Right ventricle myocardium superior (tissue), 1 donor: ENCODE measurements at regions not wholly inside any gene's neighbourhood (a gene's known extent, or its start where the extent isn't known, plus 50 kb on each side); places are given as distances from the start of the nearest gene placed in this dataset.

Experiments
- ATAC-seq: fragments of 200-7000 bp; cut with Tn5 transposase; one replicate; pipeline ENCODE4 v1.9.1; 2020; ENCODE audit warnings: mild to moderate bottlenecking; ENCODE audit not compliant: poor library complexity
- DNase-seq: peaks from one replicate; pipeline ENCODE4 v3.0.0-alpha.2; 2020
- intact Hi-C: fragments of 100-400 bp; cut with DNase I; formaldehyde crosslinking; loops from one replicate; pipeline ENCODE4 v1.11.2; 2022
- donor health status: DM: no; HTN: yes; CAD: no; lungs with severe emphysema.

DNA sequence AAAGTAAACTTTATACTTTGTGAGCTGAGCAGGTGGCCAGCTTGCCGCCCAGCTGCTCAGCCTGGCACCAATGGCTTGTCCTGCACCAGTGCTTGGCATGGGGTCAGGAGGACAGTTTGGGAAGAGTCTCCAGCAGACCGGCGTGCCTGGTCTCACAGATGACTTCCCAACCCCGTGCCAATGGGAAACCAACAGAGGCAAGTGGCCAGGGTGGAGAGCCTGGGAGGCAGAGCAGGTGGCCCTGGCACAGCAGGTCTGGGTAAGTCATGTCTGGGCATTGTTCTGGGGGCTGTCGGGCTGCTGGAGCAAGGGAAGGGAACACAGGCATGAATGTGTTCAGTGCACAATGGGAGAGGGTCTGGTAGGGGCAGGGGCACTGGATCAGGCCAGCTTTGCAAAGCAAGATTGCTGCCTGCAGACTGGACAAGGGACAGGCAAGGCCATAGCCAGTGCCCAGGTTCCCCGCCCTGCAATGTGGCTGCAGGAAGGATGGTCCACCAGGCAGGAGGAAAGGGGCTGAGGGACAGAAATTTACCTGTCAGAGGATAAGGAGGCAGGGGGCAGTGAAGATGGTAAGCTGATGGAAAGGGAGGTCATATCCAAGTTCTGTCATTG lies 76.2 kb upstream of the ALDH1B1 start:
- intact Hi-C loops, result loop anchor here (10.0 kb wide), 1 partner anchor 61 kb away; no protein-coding TSS in a partner anchor
- ATAC-seq, result no peak
- DNase-seq, result no peak

DNA sequence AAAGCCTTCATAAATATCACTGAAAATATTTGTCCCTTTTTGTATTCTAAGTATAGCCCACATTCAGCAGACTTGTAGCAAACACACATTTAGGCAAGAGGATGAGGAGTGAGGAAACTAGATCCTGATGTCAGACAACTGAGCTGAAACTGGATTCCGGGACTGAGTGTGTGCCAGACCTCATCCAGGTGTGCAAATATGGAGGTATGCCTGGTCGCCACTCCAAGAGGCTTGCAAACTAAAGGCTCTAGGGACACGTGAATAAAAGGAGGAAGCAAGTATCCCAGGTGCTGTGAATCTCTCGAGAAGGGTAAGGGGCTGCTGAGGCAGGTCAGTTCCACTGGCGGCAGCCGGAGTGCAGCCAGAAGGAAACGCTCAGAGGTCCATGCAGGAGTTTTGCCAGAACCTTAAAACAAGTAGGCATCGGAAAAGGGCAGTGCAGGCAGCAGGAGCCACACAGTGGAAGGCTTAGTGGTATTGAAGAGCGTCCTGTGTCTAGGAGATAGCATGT lies 77.4 kb upstream of the ALDH1B1 start:
- no peak for ATAC-seq
- no peak for DNase-seq
- intact Hi-C loops, result loop anchor here (10.0 kb wide), 1 partner anchor 60 kb away; no protein-coding TSS in a partner anchor

DNA sequence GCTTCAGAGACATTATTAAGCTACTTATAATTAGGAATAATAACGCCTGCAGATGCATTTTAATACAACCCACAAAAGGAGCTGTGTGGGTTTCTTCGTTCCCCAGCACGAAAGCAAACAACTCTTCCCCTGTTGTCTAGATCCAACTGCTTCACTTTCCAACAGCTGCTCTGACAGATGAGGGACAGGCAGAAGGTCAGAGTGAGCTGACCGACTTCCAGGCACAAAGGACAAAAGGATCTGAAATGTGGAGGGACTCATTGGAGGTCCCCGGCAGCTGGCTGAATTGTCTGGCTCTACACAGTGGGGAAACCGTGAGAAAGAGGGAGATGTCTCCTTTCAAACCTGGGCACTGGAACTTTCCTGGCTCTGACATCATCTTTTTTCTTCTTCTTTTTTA lies 79.1 kb upstream of the ALDH1B1 start:
- DNase-seq, result no peak
- intact Hi-C loops, result loop anchor here (10.0 kb wide), 1 partner anchor 59 kb away; no protein-coding TSS in a partner anchor

DNA sequence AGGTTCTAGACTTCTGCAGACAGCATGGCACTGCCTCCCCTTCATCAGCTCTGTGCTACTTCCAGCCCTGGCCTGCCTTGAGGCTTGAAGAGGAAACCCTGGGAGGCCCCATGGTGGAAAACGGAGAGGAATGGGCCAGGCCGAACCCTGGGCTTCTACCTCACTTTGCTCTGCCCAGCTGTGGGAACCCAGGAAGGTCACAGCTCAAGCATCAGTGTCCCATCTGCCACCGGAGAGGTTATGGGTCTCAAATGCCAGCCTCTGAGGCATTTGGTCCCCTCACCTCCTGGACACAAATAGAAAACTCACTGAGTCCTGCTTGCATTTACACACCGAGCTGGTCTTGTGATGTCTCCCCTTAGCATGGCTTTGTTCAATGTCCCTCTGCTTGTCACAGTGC lies 80.1 kb upstream of the ALDH1B1 start:
- DNase-seq (no peak), ATAC-seq (no peak)
- intact Hi-C loops, result loop anchor here (10.0 kb wide), 1 partner anchor 58 kb away; no protein-coding TSS in a partner anchor

More for the DNA sequence above, 79.1 kb upstream of the ALDH1B1 start:
- no peak for ATAC-seq

DNA sequence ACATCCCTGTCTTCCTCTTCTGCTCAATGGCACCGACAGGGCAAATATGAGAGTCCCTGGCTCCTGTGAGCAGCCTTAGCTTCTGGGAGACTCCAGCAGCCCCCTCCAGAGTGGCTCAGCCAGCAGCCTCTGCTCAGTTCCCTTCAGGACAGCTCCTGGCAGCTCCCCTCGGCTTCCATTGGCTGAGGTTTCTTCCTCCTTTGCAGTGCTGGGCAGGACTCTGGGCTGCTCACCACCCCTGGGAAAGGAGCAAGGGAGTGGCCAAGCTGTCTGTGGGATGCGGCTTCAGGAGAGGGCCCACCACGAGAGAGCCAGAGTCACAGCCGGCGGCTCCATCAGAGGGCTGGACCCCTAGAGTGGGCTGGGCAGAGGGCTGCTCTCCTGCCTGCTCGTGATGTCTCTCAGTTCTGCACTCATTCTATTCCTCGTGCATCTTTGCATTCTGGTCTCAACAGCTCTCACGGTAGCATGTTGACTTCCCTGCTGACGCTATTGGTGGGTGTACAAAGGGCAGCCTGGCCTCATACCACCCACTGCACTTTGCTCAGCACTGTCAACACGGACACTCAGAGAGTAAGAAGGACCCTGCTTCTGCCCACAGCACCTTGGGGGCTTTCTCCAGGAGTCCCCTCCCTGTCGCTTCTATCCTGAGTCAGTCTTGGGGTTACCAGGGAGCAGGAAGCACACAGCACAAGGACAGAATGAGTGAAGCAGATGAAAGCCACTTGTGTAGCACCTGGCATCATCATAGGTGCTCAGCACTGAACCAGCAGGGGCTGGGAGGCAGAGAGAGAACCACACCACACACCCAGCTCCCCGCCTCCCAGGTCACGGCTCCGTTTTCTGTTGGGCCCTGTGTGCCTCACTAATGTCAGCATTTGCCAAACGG lies 80.9 kb upstream of the ALDH1B1 start:
- peak; percentile 45 for ATAC-seq
- intact Hi-C loops, result loop anchor here (10.0 kb wide), 1 partner anchor 57 kb away; no protein-coding TSS in a partner anchor
- DNase-seq, result no peak

DNA sequence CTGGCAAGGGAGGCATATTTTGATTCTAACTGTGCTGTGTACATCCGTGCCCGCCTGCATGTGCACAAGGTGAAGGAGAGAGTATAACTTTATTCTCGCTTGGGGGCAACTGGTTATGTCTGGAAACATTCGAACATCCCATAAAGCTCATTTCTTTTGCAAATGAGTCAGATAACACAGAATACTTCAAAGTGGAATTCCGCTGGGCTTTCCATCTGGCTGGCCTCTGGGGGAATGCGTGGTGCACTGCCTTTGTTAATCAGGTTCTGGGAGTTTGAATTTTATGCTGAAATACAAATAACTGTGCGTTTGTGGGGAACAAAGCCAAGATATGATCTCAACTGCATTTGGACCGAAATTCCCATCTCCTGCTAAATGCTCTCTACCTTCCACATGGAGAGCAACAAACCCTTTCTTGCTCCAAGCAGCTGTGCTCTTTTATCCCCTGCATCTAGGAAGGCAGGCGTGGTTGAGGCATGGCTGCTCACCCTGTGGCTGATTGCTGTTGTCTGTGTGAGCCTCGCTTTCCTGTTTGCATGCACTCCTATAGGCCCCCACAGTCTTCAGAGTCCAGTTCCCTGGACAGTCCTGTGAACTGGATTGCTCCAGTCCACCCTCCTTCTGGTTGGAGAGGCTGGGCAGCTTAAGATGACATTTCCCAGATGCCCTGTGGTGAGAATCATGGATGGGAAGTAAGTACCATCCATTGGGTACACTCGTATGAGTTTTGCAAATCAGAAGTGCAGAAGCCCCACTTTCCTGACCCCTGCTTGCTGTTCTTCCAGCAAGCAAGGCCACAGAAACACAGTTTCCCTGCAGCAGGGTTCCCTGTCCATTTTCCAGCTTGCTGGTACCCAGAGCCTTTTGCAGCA lies 82.9 kb upstream of the ALDH1B1 start:
- ATAC-seq, result no peak
- intact Hi-C loops, result loop anchor here (10.0 kb wide), 1 partner anchor 55 kb away; no protein-coding TSS in a partner anchor
- no peak for DNase-seq

DNA sequence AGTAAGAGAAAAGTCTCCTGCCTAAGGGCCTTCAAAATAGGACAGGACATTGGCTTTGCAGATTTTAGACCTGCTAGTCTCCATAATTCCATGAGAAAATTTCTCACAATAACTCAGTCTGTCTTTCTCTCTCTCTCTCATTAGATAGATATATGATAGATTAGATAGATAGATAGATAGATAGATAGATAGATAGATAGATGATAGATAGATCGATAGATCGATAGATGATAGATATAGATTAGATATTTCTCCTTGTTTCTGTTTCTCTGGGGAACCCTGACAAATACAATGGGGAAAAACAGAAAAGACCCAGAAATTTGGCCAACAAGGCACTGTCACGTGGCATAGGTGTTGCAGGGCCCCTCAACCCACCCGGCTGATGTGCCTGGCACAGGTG lies 84.4 kb upstream of the ALDH1B1 start:
- ATAC-seq, result no peak
- no peak for DNase-seq
- intact Hi-C loops, result no loop called here

DNA sequence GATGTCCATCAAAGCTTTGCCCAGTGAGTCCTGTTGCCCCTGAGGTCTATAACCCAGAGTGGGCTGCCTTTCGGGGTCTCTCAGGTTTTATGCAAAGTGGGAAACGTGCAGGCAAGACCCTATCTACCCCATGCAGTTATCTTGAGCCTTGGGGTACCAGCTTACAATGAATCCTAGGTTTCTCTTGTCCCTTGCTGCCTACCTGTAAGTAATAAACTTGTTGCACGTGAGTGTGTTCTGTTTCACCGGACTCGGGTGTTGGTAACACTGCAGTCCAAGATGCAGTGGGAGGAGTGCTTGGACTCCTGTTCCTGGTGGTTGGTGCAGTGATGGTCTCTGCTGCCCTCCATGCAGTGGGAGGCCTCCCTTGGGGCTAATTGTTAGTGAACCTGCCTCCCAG lies 85.6 kb upstream of the ALDH1B1 start:
- DNase-seq (no peak), ATAC-seq (no peak)
- intact Hi-C loops, result no loop called here

DNA sequence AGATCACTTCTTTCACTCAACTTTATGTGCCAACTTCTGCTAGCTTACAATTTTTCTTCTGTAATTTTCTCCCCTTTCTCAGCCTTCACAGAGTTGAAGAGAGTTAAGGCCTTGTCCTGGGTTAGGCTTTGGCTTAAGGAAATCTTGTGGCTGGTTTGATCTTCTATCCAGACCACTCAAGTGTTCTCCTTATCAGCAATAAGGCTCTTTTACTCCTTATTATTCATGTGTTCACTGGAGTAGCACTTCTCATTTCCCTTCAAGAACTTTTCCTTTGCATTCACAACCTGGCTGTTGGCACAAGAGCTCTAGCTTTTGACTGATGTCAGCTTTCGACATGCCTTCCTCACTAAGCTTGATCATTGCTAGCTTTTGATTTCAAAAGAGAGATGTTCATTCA lies 86.9 kb upstream of the ALDH1B1 start:
- ATAC-seq (no peak), DNase-seq (no peak)
- intact Hi-C loops, result no loop called here

DNA sequence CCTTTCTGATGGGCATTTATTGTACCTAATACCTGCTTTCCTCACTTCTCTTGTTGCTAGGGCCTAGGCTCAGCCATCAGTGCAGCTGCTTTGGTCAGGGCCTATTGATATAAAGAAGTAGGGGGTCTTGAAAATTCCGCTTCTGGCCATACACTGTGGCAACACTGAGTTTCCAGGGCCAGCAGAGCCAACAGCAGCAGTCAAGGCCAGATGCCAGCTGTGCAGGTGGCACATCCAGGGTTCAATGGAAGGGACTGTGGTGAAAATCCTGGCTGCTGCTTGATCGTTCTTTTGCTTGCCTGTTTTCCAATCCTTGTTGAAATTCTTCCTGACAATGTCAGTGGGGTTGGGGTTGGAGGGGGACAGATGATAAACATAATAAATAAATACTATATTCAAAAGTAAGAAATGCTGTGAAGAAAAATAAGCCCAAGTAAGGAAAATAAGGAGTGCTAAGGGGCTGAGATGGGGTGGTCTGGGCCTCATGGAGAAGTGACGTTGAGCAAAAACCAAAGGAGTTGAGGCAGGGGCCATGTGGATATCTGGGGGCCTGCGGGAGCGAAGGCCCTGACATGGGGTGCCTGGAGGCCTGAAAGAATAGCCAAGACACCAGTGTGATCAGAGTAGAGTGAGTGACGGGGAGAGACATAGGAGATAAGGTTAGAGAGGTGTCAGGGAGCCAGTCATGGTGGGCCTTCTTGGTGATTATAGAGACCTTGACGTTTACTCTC lies 91.0 kb upstream of the ALDH1B1 start:
- no peak for ATAC-seq
- DNase-seq, result no peak
- intact Hi-C loops, result no loop called here

DNA sequence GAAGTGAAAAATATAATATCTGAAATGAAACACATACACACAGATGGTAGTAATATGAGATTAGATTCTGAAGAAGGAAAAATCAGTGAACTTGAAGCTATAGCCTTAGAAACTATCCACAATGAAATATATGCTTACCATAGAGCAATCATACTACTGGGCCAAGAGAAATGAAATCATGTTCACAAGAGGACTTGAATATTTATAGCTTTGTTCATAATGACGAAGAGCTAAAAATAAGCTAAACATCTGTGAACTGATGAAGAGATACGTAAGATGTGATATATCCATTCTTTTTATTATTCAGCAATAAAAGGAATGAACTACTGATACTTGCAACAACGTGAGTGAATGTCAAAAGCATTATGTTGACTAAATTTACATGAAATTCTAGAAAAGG lies 92.6 kb upstream of the ALDH1B1 start:
- DNase-seq (no peak), ATAC-seq (no peak)
- intact Hi-C loops, result loop anchor here (10.0 kb wide), 1 partner anchor 85 kb away; no protein-coding TSS in a partner anchor

DNA sequence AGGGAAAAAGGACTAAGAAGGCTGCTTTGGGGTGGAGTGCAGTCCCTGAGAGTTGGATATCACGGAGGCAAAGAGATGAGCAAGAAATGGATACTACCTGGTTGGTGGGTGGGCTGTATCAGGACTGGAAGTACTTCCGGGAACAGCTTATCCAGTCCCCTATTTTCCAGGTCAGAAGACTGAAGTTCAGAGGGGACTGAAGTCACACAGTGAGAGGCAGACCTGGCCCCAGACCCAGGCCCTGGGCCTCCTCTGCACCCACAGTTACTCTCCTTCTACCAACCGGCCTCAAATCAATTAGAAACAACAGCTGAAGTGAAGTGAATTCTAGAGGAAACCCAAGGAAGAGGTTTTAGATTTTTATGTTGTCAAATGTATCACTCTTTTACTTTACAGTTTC lies 93.6 kb upstream of the ALDH1B1 start:
- no peak for DNase-seq
- intact Hi-C loops, result loop anchor here (10.0 kb wide), 1 partner anchor 84 kb away; no protein-coding TSS in a partner anchor
- ATAC-seq, result no peak

DNA sequence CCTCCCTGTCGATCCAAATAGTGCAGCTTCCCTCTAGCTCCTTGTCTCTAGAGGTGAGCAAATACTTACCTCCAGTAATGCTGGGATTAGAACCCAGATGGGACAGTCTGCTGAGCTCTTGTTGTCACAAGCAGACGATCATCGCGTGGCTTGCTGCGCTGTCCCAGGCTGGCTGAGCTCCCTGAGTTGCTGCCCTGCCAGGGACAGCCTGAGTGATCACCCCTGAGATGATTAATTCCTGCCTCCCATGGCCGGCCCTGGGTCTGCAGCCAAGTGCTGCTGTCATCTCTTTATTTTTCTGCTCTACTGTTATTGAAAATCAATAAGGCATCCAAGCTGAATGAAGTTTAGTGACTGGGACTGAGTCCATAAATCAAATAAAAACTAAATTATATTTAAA lies 94.0 kb upstream of the ALDH1B1 start:
- intact Hi-C loops, result loop anchor here (10.0 kb wide), 1 partner anchor 84 kb away; no protein-coding TSS in a partner anchor
- DNase-seq (no peak), ATAC-seq (no peak)

DNA sequence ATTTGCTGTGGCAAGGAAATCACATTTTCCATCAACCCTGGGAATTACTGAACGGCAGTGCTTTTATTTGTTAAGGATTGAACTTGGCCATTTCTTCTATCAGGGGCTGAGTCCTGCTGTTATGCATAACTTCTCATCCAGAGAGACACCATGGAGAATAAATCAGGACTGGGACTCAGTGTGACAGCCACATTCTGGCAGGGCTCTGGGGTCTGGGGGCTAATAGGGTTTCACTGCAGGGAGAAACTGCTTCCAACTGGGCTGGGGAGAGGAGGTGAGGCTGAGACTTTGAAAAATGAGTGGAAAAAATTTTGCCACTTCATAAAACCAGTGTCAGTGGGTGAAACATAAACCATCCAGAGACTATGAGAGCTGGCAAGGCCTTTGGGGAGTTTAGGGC lies 95.7 kb upstream of the ALDH1B1 start:
- ATAC-seq, result no peak
- intact Hi-C loops, result loop anchor here (10.0 kb wide), 1 partner anchor 82 kb away; no protein-coding TSS in a partner anchor
- no peak for DNase-seq

DNA sequence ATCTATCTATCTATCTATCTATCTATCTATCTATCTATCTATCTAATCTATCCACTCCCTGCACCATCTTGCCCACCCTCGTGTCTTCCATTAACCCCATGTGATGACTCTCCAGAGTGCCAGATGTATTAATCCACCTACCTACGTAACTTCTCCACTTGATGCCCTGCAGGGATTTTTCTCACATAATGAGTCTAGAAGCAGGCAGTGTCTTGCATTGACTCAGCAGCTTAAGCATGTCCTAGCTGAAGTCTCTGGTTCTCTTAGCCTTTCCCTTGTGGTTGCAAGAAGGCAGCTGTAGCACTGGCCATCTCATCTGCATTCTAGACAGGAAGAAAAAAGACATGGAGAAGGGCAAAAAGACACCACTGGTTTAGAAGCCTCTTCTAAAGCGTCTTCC lies 96.7 kb upstream of the ALDH1B1 start:
- intact Hi-C loops, result loop anchor here (10.0 kb wide), 1 partner anchor 81 kb away; no protein-coding TSS in a partner anchor
- DNase-seq (no peak), ATAC-seq (no peak)

DNA sequence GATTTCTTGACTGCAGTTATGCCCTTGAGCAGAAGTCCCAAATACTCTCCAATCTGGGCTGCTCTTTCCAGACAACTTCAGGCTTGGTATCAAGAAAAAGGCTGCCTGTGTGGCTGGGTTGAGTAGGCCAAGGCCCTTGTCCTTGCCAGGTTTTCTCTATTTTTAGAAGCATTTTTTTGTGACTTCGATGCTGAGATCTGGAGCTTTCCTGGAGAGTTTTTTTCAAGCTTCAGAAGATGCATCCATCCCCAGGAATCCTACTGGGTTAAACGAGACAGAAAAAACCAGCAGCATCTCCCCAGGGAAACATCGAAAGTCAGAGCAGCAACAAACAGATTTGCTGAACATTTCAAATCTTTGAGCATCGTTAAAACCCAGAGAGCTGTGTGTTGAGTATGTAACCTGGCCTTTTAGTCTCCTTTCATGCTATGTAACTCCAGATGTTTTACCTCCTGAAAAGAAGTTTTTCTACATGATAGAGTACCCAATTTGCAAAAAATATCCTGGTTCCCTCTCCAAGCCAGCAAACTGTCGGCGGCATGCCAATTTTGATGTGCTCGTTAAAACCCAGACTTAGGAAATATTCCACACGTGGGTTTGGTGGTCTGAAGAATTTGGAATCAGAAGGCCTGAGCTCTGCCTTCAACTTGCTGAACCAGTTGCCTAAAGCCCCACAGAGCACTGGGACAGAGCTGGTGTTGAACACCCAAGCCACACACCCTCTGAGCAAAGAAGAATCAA lies 98.1 kb upstream of the ALDH1B1 start:
- ATAC-seq (no peak), DNase-seq (no peak)
- intact Hi-C loops, result loop anchor here (10.0 kb wide), 1 partner anchor 80 kb away; no protein-coding TSS in a partner anchor

DNA sequence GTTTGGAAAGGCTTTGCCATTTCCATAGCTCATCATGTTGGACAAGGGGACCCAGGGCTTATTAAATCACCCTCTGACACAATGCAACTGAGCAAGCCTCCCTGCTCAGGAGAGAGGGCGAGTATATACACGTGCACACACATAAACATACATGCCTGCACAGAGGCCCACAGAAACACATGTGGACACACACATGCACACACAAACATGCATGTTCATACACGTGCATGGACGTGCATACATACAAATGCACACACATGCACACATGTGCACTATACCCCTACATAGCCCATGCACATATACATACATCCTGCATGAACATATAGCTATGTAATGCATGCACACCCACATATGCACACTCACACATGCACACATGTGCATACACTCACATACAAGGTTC lies 99.5 kb upstream of the ALDH1B1 start:
- intact Hi-C loops, result loop anchor here (10.0 kb wide), 1 partner anchor 78 kb away; no protein-coding TSS in a partner anchor
- ATAC-seq, result no peak
- no peak for DNase-seq
